Mesenteric fat pad (tissue), 1 donor: ENCODE measurements at regions not wholly inside any gene's neighbourhood (a gene's known extent, or its start where the extent isn't known, plus 50 kb on each side); places are given as distances from the start of the nearest gene placed in this dataset.
"Not testable (repeated sequence)": the region's sequence is repeated elsewhere in the genome, so short reads cannot be mapped to it uniquely, and the experiment has no call there.

ENCODE experiments used
- DNase-seq: peaks from one replicate; pipeline ENCODE4 v3.0.0-alpha.2; 2020; ENCODE audit warnings: low spot score
- donor health status: DM: yes; HTN: yes; CAD: no.

- no peak for DNase-seq
Measured at GRCh38 chr14:30069536-30069935, 141.9 kb upstream of the PRKD1 start.

GRCh38 chr14:30072454-30072853, 144.8 kb upstream of the PRKD1 start:
- not testable (repeated sequence) for DNase-seq

- no peak for DNase-seq
Measured at GRCh38 chr14:30077946-30078345, 150.3 kb upstream of the PRKD1 start.

- DNase-seq: no peak
Measured at GRCh38 chr14:30078811-30079402, 151.3 kb upstream of the PRKD1 start.

GRCh38 chr14:30082486-30082885, 154.8 kb upstream of the PRKD1 start:
- no peak for DNase-seq

- DNase-seq: no peak
Measured at GRCh38 chr14:30084811-30085210, 157.2 kb upstream of the PRKD1 start.

- DNase-seq: no peak
Measured at GRCh38 chr14:30085943-30086342, 158.3 kb upstream of the PRKD1 start.

- no peak for DNase-seq
Measured at GRCh38 chr14:30088620-30089019, 161.0 kb upstream of the PRKD1 start.

- no peak for DNase-seq
Measured at GRCh38 chr14:30108975-30109700, 181.5 kb upstream of the PRKD1 start.

GRCh38 chr14:30114051-30114450, 186.4 kb upstream of the PRKD1 start:
- no peak for DNase-seq

GRCh38 chr14:30115756-30116155, 188.1 kb upstream of the PRKD1 start:
- no peak for DNase-seq

GRCh38 chr14:30118992-30119640, 191.5 kb upstream of the PRKD1 start:
- DNase-seq: no peak

- no peak for DNase-seq
Measured at GRCh38 chr14:30125322-30125979, 197.8 kb upstream of the PRKD1 start.

GRCh38 chr14:30129807-30130206, 202.2 kb upstream of the PRKD1 start:
- no peak for DNase-seq

- no peak for DNase-seq
Measured at GRCh38 chr14:30131581-30132097, 204.0 kb upstream of the PRKD1 start.

GRCh38 chr14:30132196-30132595, 204.5 kb upstream of the PRKD1 start:
- no peak for DNase-seq

GRCh38 chr14:30134936-30135335, 207.3 kb upstream of the PRKD1 start:
- no peak for DNase-seq

GRCh38 chr14:30138567-30138966, 210.9 kb upstream of the PRKD1 start:
- DNase-seq: no peak

GRCh38 chr14:30142216-30142615, 214.6 kb upstream of the PRKD1 start:
- no peak for DNase-seq

- no peak for DNase-seq
Measured at GRCh38 chr14:30143627-30144026, 216.0 kb upstream of the PRKD1 start.

- DNase-seq: no peak
Measured at GRCh38 chr14:30153717-30154116, 226.1 kb upstream of the PRKD1 start.

- DNase-seq: no peak
Measured at GRCh38 chr14:30156571-30156970, 228.9 kb upstream of the PRKD1 start.
